Left lung (tissue), 4 donors: ENCODE measurements at regions not wholly inside any gene's neighbourhood (a gene's known extent, or its start where the extent isn't known, plus 50 kb on each side); places are given as distances from the start of the nearest gene placed in this dataset.

Experiments
- ATAC-seq: fragments of 200-7000 bp; cut with Tn5 transposase; one replicate; pipeline ENCODE4 v1.9.1; 2020; ENCODE audit warnings: moderate library complexity
- DNase-seq, 4 donors: peaks; one replicate each; pipeline ENCODE4 v3.0.0-alpha.2; 2013 to 2020
- H3K27ac ChIP-seq, 2 donors: fragments of 200-600 bp; sonication (generic) in 1 of 2; one replicate each; pipeline versions ENCODE4 v1.5.0 to v1.8.0; 2020 to 2021
- H3K27me3 ChIP-seq, 2 donors: fragments of 200-600 bp; sonication (generic) in 1 of 2; one replicate each; pipeline versions ENCODE4 v1.5.0 to v1.8.0; 2020 to 2021
- H3K36me3 ChIP-seq, 2 donors: fragments of 200-600 bp; sonication (generic) in 1 of 2; one replicate each; pipeline versions ENCODE4 v1.5.0 to v1.8.0; 2020 to 2021
- H3K4me1 ChIP-seq, 2 donors: fragments of 200-600 bp; one replicate each; pipeline ENCODE4 v1.8.0; 2021
- H3K4me3 ChIP-seq, 2 donors: fragments of 200-600 bp; sonication (generic) in 1 of 2; one replicate each; pipeline versions ENCODE4 v1.5.0 to v1.8.0; 2020 to 2021; ENCODE audit warnings: mild to moderate bottlenecking in 1 of 2
- H3K9me3 ChIP-seq, 2 donors: fragments of 200-600 bp; sonication (generic) in 1 of 2; one replicate each; pipeline versions ENCODE4 v1.5.0 to v1.8.0; 2020 to 2021
- intact Hi-C, 2 donors: fragments of 100-400 bp; cut with DNase I; formaldehyde crosslinking; loops; one replicate each; pipeline versions ENCODE4 v1.11.2 to v1.14.2; 2022
- TF ChIP-seq, protein P1 (sequence below), 2 donors: fragments of 200-600 bp; sonication (generic) in 1 of 2; IDR thresholded peaks; one replicate each; pipeline versions ENCODE4 v1.5.0 to v1.8.0; 2021; ENCODE audit warnings: antibody characterized with exemption in 2 of 2
- donor health status: DM: no; HTN: yes; CAD: no.
- donor health status: DM: no; HTN: no; CAD: no.

DNA sequence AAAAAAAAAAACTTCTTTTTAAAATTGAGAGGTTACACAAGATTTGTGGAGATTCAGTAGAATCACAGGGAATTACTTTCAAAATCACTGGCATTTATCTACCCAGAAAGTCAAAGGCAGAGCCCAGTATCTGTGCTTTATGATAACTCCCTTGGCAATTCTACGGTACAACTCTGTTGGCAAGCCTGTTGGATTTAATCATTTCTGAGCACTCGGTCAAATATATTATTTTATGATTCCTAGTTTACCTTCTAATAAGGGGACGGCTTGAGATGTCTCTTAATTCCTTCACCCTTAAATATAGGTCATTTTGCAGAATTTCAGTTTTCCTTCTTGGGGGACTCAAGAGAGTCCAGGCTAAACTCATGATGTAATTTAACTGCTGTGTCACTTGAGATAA, 987.6 kb downstream of the EFNB2 start:
- intact Hi-C loops: no loop called here
- TF ChIP-seq, protein P1, sequence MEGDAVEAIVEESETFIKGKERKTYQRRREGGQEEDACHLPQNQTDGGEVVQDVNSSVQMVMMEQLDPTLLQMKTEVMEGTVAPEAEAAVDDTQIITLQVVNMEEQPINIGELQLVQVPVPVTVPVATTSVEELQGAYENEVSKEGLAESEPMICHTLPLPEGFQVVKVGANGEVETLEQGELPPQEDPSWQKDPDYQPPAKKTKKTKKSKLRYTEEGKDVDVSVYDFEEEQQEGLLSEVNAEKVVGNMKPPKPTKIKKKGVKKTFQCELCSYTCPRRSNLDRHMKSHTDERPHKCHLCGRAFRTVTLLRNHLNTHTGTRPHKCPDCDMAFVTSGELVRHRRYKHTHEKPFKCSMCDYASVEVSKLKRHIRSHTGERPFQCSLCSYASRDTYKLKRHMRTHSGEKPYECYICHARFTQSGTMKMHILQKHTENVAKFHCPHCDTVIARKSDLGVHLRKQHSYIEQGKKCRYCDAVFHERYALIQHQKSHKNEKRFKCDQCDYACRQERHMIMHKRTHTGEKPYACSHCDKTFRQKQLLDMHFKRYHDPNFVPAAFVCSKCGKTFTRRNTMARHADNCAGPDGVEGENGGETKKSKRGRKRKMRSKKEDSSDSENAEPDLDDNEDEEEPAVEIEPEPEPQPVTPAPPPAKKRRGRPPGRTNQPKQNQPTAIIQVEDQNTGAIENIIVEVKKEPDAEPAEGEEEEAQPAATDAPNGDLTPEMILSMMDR (IDR thresholded peaks at IDR 0.05): no peak
- no peak overlapping the region for H3K27ac ChIP-seq
- no peak for ATAC-seq
- no peaks in the 10 kb centered on the region for H3K4me1 ChIP-seq
- H3K36me3 ChIP-seq: no peaks in the 10 kb centered on the region
- H3K4me3 ChIP-seq: no peak overlapping the region
- no peaks in the 10 kb centered on the region for H3K27me3 ChIP-seq
- peaks cover 0 to 3% of the 10 kb centered on the region in 2 donors for H3K9me3 ChIP-seq
- DNase-seq: no peak

DNA sequence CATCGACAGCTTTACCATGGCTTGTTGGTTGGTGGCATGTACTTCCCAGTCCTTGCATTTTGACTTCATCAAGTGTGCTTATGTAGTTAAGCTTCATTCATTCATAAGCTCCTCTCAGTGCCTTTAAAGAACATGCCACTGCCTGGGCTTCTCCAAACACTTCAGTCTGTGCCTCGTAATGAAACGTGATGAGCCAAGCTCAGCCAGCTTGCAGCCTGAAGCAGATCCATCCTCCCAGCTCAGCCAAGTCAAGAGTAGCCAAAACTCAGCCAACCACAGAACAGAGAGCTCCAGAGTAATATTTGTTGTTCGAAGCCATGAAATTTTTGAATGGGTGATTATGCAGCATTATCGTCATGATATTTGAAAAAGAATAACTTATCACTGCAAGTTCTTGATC, 989.7 kb downstream of the EFNB2 start:
- intact Hi-C loops: no loop called here
- no peak for ATAC-seq
- Histone ChIP-seq H3K4me3 (no peak overlapping the region), H3K36me3 (no peaks in the 10 kb centered on the region), H3K27me3 (no peaks in the 10 kb centered on the region), H3K9me3 (no peaks in the 10 kb centered on the region), H3K4me1 (no peaks in the 10 kb centered on the region), H3K27ac (no peak overlapping the region)
- DNase-seq: no peak
- TF ChIP-seq, protein P1 (IDR thresholded peaks at IDR 0.05): no peak

DNA sequence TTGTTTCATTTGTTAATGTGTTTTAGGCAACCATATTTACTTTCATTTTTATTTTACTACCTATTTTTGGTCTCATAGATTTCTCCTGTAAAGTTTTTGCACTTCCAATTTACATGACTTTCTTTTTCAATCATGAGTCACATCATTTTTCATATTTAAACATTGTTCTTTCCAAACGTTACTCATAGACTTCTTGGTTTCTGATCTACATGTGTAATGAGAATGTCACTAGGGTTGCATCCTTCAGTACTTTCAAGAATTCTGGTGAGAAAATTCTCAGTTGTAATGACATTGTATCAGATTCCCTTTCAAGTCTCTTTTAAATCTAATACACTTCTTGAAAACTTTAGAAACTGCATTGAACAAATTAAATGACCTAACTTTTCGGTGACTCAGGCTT, 991.7 kb downstream of the EFNB2 start:
- Histone ChIP-seq H3K4me3 (no peak overlapping the region), H3K4me1 (no peaks in the 10 kb centered on the region), H3K9me3 (no peaks in the 10 kb centered on the region), H3K36me3 (no peaks in the 10 kb centered on the region), H3K27ac (no peak overlapping the region), H3K27me3 (no peaks in the 10 kb centered on the region)
- TF ChIP-seq, protein P1 (IDR thresholded peaks at IDR 0.05): no peak
- intact Hi-C loops: no loop called here
- DNase-seq (no peak), ATAC-seq (no peak)

DNA sequence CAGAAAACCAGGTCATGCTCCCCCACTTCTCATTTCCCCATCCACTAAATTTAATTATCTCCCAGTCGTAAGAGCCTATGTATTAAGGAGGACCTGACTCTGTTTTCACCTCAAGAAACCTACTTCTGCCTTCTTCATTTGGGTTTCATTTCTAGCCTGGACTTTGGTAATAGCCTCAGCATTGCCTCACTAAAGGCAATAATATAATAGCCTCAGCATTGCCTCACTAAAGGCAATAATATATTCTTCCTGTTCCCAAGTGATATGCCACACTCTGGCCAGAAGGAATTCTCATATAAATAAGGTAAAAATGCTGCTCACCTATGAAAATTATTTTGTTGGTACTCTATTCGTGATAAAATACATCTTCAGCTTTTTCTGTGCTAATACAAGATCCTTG, 993.9 kb downstream of the EFNB2 start:
- Histone ChIP-seq H3K4me1 (no peaks in the 10 kb centered on the region), H3K9me3 (no peaks in the 10 kb centered on the region), H3K27me3 (no peaks in the 10 kb centered on the region), H3K36me3 (no peaks in the 10 kb centered on the region), H3K27ac (no peak overlapping the region), H3K4me3 (no peak overlapping the region)
- intact Hi-C loops: no loop called here
- TF ChIP-seq, protein P1 (IDR thresholded peaks at IDR 0.05): no peak
- ATAC-seq: no peak
- DNase-seq: no peak

DNA sequence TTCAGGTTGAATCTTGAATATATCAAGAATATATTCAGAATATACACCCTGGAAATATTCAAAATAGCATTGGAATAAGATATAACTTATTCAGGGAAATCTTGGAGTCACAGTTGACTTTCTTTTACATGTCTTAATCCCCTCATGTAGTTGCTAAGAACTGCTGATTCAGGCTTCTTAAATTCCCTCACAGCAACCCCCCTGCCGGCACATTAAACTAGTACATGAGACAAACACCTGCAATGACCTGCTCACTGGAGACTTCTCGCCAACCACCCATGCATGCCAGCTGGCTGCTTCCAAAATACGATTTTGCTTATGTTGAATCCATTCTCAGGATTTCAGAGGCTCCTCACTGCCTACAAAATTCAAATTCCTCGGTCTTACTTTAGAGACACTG, 997.1 kb downstream of the EFNB2 start:
- ATAC-seq: no peak
- no peaks in the 10 kb centered on the region for H3K4me1 ChIP-seq
- H3K27ac ChIP-seq: no peak overlapping the region
- no peak for DNase-seq
- TF ChIP-seq, protein P1 (IDR thresholded peaks at IDR 0.05): no peak
- H3K9me3 ChIP-seq: no peaks in the 10 kb centered on the region
- no peaks in the 10 kb centered on the region for H3K27me3 ChIP-seq
- no peak overlapping the region for H3K4me3 ChIP-seq
- no peaks in the 10 kb centered on the region for H3K36me3 ChIP-seq
- intact Hi-C loops: no loop called here
